GM19351 (cell line): ENCODE measurements at regions not wholly inside any gene's neighbourhood (a gene's known extent, or its start where the extent isn't known, plus 50 kb on each side); places are given as distances from the start of the nearest gene placed in this dataset.

ENCODE experiments used
- ATAC-seq: cut with Tn5 transposase; IDR thresholded peaks from one replicate; pipeline ENCODE4 v1.9.1; 2021; ENCODE audit warnings: mild to moderate bottlenecking, moderate library complexity; ENCODE audit not compliant: unreplicated experiment

DNA sequence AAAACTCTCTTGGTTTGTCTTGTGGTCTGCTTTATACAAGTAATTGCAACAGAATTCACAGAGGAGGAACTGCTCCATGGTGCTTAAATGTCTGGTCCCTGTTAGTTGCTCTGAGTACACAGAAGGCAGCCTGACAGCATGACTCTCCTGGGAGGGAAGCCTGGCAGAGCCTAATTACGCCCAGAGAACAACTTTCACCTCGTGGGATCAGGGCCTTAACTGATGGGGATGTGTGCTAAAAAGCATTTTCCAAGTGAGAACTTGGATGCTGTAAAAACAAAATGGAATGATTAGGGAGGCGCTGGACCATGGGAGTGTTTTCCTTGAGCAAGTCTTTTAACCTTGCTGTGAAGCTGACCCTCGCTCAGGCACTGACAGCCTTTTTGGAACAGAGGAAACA, 154.0 kb upstream of the TENM4 start:
- ATAC-seq = no peak

DNA sequence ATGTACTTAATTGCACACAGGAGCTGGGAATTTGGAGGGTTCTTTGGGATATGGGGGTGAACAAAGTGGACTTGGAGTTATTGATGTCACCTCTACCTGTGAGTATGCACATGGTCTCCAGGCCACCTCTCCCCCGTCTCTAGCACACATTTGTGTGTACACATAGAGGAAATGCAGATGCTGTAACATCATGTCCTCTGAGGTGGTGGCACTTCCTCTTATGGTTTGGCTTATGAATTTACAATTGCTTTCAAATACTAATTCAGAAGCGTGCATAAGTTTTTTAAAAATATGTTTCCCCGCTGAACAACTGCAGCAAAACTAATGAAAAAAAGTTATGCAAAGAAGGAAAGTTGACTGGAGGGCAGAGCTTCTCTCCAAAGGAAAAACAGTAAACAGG, 152.0 kb upstream of the TENM4 start:
- no peak for ATAC-seq

- ATAC-seq = no peak
These were observed 151.6 kb upstream of the TENM4 start for GRCh38 chr11:79592406-79592805.

GRCh38 chr11:79582434-79582833, 141.6 kb upstream of the TENM4 start:
- no peak for ATAC-seq

- no peak for ATAC-seq
These were observed 138.2 kb upstream of the TENM4 start for GRCh38 chr11:79579063-79579462.

DNA sequence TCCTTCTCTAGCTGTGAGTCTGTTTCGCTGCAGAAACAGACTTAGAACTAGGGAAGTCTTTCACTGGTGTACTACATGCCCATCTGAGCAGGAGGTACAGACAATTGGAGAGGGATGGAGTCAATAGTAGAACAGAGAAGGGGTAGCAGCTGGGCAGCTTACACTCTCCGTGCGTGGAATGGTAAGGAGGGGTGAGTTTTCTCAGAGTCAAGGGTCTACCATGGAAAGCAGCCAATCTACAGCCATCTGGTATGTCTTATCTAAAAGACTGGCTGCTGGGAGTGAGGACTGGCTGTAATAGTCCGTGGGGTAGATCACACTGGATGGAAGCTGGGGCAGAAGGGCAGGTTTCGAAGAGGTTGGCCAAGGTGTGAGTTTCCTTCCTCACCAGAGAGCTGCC, 137.3 kb upstream of the TENM4 start:
- no peak for ATAC-seq

DNA sequence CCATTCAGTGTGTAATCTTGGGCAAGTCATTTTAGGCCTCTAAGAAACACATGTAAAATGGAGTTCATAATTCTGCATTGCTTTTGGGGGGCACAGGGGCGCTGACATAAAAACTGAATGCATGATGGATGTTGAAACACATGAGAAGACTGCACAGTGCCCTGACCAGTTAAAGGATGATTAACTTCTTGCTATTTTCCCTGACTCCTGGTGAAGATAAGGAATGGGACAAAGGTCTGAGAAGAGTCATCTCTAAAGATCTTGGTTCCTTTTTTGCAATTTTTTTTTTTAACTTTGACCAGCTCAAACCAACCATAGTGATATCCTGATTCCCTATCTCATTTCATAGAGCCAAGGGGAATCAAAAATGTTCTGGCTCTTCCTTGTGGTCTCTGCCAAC, 134.9 kb upstream of the TENM4 start:
- no peak for ATAC-seq

- no peak for ATAC-seq
These were observed 129.3 kb upstream of the TENM4 start for GRCh38 chr11:79570104-79570503.

DNA sequence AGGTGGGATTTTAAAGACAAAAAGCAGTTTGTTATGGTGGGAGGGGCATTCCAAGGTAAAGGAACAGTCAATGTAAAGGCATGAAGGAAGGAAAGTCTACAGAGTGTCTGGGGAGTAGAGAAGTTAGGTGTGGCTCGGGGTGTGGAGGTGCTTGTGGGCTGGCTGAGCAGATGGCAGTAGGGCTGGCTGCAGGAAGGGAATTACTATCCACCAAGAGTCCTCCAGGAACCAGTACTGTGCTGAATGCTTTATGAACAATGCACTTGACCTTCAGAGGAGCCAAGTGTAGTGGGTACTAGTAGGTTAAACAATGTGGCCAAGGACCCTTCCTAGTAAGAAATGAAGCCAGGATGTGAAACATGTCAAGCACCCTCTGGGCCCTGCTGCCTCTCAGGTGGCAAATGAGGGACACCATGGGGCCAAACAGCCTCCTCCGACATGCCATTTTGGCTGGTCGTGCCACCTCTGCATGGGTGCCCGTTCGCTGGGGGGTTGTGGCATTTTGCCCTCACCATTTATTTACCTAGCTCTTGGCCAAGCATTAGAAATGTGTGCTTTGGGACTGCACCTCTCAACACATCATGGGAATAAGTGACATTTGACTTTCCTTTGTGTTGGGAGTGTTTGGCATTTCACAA, 123.6 kb upstream of the TENM4 start:
- no peak for ATAC-seq

DNA sequence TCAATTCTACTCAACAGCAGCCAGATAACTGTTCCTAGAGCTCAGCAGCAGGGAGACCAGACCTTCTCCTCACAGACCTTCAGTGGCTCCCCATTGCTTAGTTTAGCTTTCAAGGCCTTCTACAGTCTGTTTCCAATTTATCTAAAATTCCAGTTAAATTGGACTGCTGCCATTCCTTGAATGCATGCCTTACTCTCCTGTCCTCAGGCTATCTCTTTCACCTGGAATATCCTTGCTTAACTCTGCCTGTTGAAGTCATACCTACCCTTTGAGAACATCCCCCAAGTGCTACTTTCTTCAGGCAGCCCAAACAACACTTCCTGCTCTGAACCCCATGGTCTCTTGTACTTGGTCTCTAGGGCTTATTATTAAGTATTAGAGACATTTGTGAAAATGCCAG, 120.7 kb upstream of the TENM4 start:
- no peak for ATAC-seq

DNA sequence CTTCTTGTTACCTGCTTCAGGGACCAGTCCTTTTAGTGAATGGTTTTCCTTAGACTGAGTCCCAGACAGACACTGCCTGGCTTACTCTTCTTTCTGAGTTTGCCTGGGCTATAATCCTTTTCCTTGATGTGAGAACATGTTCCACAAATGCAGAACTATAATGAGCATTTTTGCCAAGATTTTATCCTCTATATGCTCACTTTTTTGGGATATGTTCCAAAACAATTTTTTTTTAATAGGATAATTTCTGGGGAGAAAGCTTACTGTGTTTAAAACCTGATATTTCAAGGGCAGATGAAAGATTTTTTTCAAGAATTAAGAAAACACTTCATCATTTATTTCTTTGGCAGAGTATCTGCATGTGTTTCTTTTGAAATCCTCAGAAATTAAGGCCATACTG, 110.0 kb upstream of the TENM4 start:
- no peak for ATAC-seq

DNA sequence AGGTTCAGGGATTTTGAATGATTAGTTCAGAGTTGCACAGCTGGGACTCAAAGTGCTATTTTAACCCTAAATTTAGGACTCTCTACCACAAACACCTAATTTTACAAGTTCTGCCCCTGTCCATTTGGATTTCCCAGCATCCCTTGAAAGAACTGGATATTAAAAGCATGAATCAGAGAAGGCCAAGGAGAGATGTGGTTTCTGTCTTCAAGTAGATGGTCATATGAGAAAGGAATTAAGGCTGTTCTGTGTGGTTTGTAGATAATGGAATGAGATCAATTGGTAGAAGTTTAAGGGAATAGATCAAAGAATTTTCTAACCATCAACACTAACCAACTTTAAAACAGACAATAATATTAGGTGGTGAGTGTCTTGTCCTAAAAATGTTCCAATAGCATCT, 106.4 kb upstream of the TENM4 start:
- no peak for ATAC-seq

DNA sequence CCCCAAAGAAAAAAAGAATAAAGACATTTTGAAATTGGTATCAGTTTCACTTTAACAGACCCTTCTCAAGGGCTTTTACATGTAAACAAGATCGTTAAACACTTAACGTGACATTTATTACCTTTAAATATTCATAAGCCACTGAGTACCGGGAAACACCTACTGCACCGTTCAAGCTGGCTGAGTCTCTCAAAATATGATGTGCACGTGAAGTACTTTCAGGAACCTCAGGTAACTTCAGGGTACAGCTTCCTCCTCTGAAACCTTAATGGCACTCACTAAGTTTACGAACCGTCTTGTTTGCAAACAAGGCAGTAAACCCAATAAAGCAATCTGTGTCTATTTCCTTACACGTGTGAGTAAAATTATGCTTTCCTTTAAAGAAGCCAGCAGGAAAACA, 105.5 kb upstream of the TENM4 start:
- ATAC-seq = no peak

GRCh38 chr11:79544361-79544760, 103.5 kb upstream of the TENM4 start:
- no peak for ATAC-seq

GRCh38 chr11:79543101-79543500, 102.3 kb upstream of the TENM4 start:
- ATAC-seq = no peak

- no peak for ATAC-seq
These were observed 100.6 kb upstream of the TENM4 start for GRCh38 chr11:79541466-79541865.

- no peak for ATAC-seq
These were observed 97.9 kb upstream of the TENM4 start for GRCh38 chr11:79538775-79539174.

DNA sequence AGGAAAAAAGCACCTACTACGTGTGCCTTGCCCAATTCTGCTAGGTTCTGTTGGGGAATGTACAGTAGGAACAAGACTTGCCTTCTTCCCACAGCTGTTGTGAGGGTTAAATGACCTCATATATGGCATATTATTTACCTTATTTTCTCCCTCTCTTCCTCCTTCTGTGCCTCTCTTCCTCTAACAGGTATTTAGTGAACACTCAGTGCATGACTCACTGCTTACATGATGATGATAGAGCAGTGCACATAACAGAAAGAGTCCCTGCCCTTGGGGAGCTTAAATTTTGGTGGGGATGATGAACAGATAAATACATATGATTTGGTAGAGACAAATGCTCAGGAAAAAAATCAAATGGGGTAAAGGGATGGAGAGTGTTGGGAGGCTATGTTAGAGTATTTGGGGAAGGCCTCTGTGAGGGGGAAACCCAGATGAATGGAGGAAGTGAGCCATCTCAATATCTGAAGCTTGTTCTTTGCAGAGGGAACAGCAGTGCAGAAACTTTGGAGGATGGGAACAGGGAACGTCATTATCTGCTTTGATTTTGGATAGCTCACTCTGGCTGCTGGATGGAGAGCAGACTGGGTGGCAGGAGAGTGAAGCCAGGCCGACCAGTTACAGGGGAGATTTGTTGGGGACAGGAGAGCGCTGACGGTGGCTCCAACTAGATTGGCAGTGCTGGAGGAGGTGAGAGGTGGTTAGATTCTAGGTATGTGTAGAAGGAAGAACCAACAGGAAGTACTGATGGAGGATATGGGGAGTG, 95.5 kb upstream of the TENM4 start:
- no peak for ATAC-seq

DNA sequence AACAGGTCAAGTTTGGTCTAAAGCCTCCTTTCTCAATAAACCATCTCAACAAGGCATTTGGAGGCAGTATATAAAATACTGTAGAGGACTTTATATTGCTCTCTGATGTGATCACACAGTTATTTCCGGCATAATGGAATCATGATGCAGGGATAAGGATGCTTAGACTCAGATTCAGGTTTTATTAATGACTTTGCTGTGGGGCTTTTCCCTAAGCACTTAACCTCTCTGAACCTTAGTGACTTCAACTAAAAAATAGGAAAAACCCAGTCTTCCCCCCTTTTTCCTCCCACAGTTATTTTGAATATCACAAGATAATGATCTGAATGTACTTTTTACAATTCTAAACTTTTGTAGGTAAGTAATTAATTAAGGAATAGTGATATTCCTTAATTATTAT, 94.8 kb upstream of the TENM4 start:
- no peak for ATAC-seq

DNA sequence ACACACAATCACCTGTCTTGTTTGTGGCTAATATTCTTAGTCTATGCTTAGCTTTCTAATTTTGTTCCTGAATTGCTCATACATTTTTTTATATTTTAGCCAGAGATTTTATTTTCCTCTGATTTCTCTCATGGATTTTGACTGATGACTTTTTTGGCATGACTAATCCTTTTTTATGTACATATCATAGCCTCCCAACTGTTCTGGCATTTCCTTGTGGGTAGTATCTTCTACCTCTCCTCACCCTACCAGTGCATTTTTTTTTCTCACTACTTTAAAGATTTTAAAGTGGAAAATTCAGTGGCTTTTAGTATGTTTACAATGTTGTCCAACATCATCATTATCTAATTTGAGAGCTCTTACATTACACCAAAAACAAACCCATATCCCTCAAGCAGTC, 84.4 kb upstream of the TENM4 start:
- no peak for ATAC-seq

GRCh38 chr11:79522626-79523025, 81.8 kb upstream of the TENM4 start:
- no peak for ATAC-seq

GRCh38 chr11:79520086-79520485, 79.3 kb upstream of the TENM4 start:
- no peak for ATAC-seq

DNA sequence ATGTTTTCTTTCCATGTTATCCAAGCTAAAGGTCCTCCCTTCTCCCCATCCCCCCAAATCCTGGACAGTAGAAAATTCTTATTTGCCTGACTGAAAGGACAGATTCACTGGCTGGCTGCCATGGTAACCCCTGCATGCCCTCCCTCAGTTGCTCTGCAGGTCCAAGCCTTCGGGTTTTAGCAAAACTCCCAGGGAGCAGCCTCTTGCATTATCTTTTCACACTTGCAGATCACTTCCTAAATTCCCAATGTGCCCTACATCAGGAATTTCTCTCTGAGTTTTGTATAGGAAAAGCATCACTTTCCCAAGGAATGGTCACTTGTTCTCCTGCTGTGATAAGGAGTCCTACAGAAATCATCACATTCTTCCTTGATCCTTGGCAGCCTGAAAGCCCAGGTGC, 75.0 kb upstream of the TENM4 start:
- ATAC-seq = no peak
